OCI-LY7 (cell line): ENCODE measurements at regions not wholly inside any gene's neighbourhood (a gene's known extent, or its start where the extent isn't known, plus 50 kb on each side); places are given as distances from the start of the nearest gene placed in this dataset.
"Not testable (repeated sequence)": the region's sequence is repeated elsewhere in the genome, so short reads cannot be mapped to it uniquely, and the experiment has no call there.

Experiments
- BruUV-seq: library from RNA; stranded (reverse); fragments of 400-500 nt; replicated peaks from 2 replicates; lab custom pipeline; 2021; lab: Mats Ljungman, UMichigan
- CTCF ChIA-PET: fragments of 300-600 bp; sonication (Branson Sonifier 250); formaldehyde crosslinking; loops from one replicate; lab custom pipeline; 2022; ENCODE audit warnings: antibody characterized with exemption; ENCODE audit not compliant: unreplicated experiment; lab: Charles Lee
- POLR2A ChIA-PET: fragments of 300-600 bp; sonication (Branson Sonifier 250); formaldehyde crosslinking; loops from one replicate; lab custom pipeline; 2022; ENCODE audit warnings: antibody characterized with exemption; lab: Charles Lee
- DNase-seq: peaks from one replicate; pipeline ENCODE4 v3.0.0-alpha.2; 2015; ENCODE audit warnings: low spot score
- H2AFZ ChIP-seq: fragments of 200-600 bp; sonication (generic), shearing (Covaris generic); 2 replicates; pipeline ENCODE4 v1.6.1; 2014; ENCODE audit warnings: mild to moderate bottlenecking, antibody characterized with exemption, low read length, moderate library complexity
- H3K27ac ChIP-seq: fragments of 200-600 bp; sonication (generic); 2 replicates; pipeline ENCODE4 v1.5.1; 2014; ENCODE audit warnings: mixed run types, low read depth, mild to moderate bottlenecking, moderate library complexity, low read length, inconsistent platforms; ENCODE audit not compliant: poor library complexity, severe bottlenecking
- H3K36me3 ChIP-seq: fragments of 200-600 bp; sonication (generic); 2 replicates; pipeline ENCODE4 v1.6.1; 2014; ENCODE audit warnings: mild to moderate bottlenecking, antibody characterized with exemption, low read length, moderate library complexity, mixed read lengths; ENCODE audit not compliant: insufficient read depth
- H3K4me1 ChIP-seq: fragments of 200-600 bp; sonication (generic); 2 replicates; pipeline ENCODE4 v1.5.1; 2014; ENCODE audit warnings: mild to moderate bottlenecking, low read length; ENCODE audit not compliant: insufficient read depth, poor library complexity, severe bottlenecking
- H3K4me2 ChIP-seq: fragments of 200-600 bp; sonication (generic); 2 replicates; pipeline ENCODE4 v1.6.1; 2014; ENCODE audit warnings: mild to moderate bottlenecking, low read length
- H3K4me3 ChIP-seq: fragments of 200-600 bp; sonication (generic); 2 replicates; pipeline ENCODE4 v1.5.1; 2014; ENCODE audit warnings: mild to moderate bottlenecking, low read depth, low read length; ENCODE audit not compliant: poor library complexity, severe bottlenecking
- H3K79me2 ChIP-seq: fragments of 200-600 bp; sonication (generic); 2 replicates; pipeline ENCODE4 v1.6.1; 2016; ENCODE audit warnings: low read depth, mild to moderate bottlenecking, low read length, moderate library complexity, mixed read lengths; ENCODE audit not compliant: insufficient read depth
- H3K9me2 ChIP-seq: fragments of 200-600 bp; sonication (generic); 2 replicates; pipeline ENCODE4 v1.6.1; 2016; ENCODE audit warnings: mild to moderate bottlenecking, low read length, mixed read lengths; ENCODE audit not compliant: insufficient read depth
- H3K9me3 ChIP-seq: fragments of 200-600 bp; sonication (generic); 2 replicates; pipeline ENCODE4 v1.6.1; 2014; ENCODE audit warnings: mild to moderate bottlenecking, mixed run types, low read length, mixed read lengths
- H4K20me1 ChIP-seq: fragments of 200-600 bp; sonication (generic); 2 replicates; pipeline ENCODE4 v1.6.1; 2014; ENCODE audit warnings: mild to moderate bottlenecking, antibody characterized with exemption, low read length, moderate library complexity, mixed read lengths; ENCODE audit not compliant: insufficient read depth
- EZH2phosphoT487 ChIP-seq: fragments of 200-600 bp; sonication (generic); IDR thresholded peaks from 2 replicates; pipeline ENCODE4 v1.6.1; 2018; ENCODE audit warnings: low read depth, borderline replicate concordance, mild to moderate bottlenecking, mixed run types, antibody characterized with exemption, low read length, moderate library complexity, mixed read lengths
- intact Hi-C: fragments of 100-400 bp; cut with micrococcal nuclease; formaldehyde crosslinking; loops from one replicate; pipeline ENCODE4 v1.10.0; 2022; ENCODE audit not compliant: unreplicated experiment
- TF ChIP-seq, protein P1 (sequence below): fragments of 200-600 bp; sonication (generic); conservative IDR thresholded peaks from 2 replicates; pipeline ENCODE4 v1.5.1; 2014; ENCODE audit warnings: mild to moderate bottlenecking, antibody characterized with exemption, low read length, moderate library complexity, mixed read lengths

DNA sequence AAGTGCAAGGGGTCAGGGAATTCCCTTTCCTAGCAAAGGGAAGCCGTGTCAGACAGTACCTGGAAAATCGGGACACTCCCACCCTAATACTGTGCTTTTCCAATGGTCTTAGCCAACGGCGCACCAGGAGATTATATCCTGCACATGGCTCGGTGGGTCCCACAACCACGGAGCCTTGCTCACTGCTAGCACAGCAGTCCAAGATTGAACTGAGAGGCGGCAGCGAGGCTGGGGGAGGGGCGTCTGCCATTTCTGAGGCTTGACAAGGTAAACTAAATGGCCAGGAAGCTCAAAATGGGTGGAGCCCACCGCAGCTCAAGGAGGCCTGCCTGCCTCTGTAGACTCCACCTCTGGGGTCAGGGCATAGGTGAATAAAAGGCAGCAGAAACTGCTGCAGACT, 76.5 kb upstream of the LINC00632 start:
- H3K9me3 ChIP-seq, H3K4me2 ChIP-seq, POLR2A ChIA-PET, DNase-seq, BruUV-seq, intact Hi-C loops, H3K4me1 ChIP-seq, CTCF ChIA-PET, H2AFZ ChIP-seq, H3K27ac ChIP-seq, H3K36me3 ChIP-seq, H3K79me2 ChIP-seq, H3K9me2 ChIP-seq, H4K20me1 ChIP-seq, H3K4me3 ChIP-seq: not testable (repeated sequence)

DNA sequence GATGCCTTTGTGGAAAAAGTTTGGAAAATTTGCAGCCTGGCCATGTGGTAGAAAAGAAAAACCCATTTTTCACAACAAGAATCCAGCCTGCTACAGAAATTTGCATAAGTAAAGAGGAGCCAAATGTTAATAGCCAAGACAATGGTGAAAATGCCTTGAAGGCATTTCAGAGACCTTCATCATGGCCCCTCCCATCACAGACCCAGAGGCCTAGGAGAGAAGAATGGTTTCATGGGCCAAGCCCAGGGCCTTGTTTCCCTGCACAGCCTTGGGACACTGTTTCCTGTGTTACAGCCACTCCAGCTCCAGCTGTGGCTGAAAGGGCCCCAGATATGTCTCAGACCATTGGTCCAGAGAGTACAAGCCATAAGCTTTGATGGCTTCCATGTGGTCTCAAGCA, 101.4 kb upstream of the LINC00632 start:
- no peak overlapping the region for H3K4me2 ChIP-seq
- no peak overlapping the region for H3K4me3 ChIP-seq
- no peaks in the 10 kb centered on the region for H3K4me1 ChIP-seq
- no peak overlapping the region for H3K27ac ChIP-seq
- no peak for TF ChIP-seq EZH2phosphoT487
- TF ChIP-seq, protein P1, sequence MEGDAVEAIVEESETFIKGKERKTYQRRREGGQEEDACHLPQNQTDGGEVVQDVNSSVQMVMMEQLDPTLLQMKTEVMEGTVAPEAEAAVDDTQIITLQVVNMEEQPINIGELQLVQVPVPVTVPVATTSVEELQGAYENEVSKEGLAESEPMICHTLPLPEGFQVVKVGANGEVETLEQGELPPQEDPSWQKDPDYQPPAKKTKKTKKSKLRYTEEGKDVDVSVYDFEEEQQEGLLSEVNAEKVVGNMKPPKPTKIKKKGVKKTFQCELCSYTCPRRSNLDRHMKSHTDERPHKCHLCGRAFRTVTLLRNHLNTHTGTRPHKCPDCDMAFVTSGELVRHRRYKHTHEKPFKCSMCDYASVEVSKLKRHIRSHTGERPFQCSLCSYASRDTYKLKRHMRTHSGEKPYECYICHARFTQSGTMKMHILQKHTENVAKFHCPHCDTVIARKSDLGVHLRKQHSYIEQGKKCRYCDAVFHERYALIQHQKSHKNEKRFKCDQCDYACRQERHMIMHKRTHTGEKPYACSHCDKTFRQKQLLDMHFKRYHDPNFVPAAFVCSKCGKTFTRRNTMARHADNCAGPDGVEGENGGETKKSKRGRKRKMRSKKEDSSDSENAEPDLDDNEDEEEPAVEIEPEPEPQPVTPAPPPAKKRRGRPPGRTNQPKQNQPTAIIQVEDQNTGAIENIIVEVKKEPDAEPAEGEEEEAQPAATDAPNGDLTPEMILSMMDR: no peak
- H3K36me3 ChIP-seq: no peaks in the 10 kb centered on the region
- no peaks in the 10 kb centered on the region for H3K9me3 ChIP-seq
- no peaks in the 10 kb centered on the region for H3K9me2 ChIP-seq
- no peak for DNase-seq
- CTCF ChIA-PET: no interaction called here
- BruUV-seq: no TSS peak
- intact Hi-C loops: no loop called here
- H4K20me1 ChIP-seq: no peaks in the 10 kb centered on the region
- POLR2A ChIA-PET: no interaction called here
- H3K79me2 ChIP-seq: no peaks in the 10 kb centered on the region
- no peak overlapping the region for H2AFZ ChIP-seq

DNA sequence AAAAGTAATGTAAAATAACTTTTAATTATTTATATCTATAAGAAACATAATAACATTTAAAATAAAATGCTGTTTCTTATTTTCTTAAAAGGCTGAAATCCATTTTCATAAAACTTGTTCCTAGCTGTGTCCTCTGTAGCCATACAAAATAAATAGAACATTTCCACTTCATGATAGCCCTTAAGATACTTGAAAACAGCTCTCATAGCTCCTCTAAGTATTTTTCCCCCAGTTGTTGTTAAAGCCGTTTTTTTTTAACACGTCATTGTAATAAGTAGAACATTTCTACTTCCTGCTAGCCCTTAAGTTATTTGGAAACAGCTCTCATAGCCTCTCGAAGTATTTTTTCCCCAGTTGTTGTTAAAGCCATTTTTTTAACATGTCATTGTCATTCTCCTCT, 97.3 kb upstream of the SOX3 start:
- no peaks in the 10 kb centered on the region for H3K9me2 ChIP-seq
- H3K4me1 ChIP-seq: no peaks in the 10 kb centered on the region
- ChIA-PET CTCF (no interaction called here), POLR2A (interaction anchor here (0.6 kb wide), 1 partner anchor 53 kb away, joined by 3 read pairs; no protein-coding TSS in a partner anchor)
- H3K79me2 ChIP-seq: no peaks in the 10 kb centered on the region
- no peak overlapping the region for H3K4me3 ChIP-seq
- no TSS peak for BruUV-seq
- TF ChIP-seq EZH2phosphoT487: no peak
- TF ChIP-seq, protein P1: no peak
- H2AFZ ChIP-seq: no peak overlapping the region
- intact Hi-C loops: no loop called here
- DNase-seq: no peak
- no peak overlapping the region for H3K4me2 ChIP-seq
- no peak overlapping the region for H3K27ac ChIP-seq
- H3K36me3 ChIP-seq: no peaks in the 10 kb centered on the region
- no peaks in the 10 kb centered on the region for H3K9me3 ChIP-seq
- no peaks in the 10 kb centered on the region for H4K20me1 ChIP-seq
